ENCODE measurements at regions not wholly inside any gene's neighbourhood (a gene's known extent, or its start where the extent isn't known, plus 50 kb on each side); places are given as distances from the start of the nearest gene placed in this dataset.

- 64 to 85% (median 78%) methylated on average over 1 of the region's 1 CpG for WGBS, 4 donors
- Histone ChIP-seq H3K36me3 (no peaks in the 10 kb centered on the region), H3K27me3 (no peaks in the 10 kb centered on the region), H3K4me3 (no peak overlapping the region), H3K9me3 (no peaks in the 10 kb centered on the region), H3K4me1 (no peaks in the 10 kb centered on the region), H3K27ac (peak overlapping the region in 11 of 12 donors; percentile 19 to 67 (median 51))
- DNase-seq (no peak), ATAC-seq (peak; percentile 61 to 89 (median 76))
- TF ChIP-seq CTCF (IDR thresholded peaks at IDR 0.05): no peak
- TF ChIP-seq POLR2A (IDR thresholded peaks at IDR 0.05): no peak
- intact Hi-C loops (cut with DNase I): no loop called here
Observed at GRCh38 chr10:84076047-84076388, 63.3 kb upstream of the GHITM start.

- H3K4me3 ChIP-seq: no peak overlapping the region
- H3K36me3 ChIP-seq: no peaks in the 10 kb centered on the region
- WGBS, 4 donors: 57 to 58% (median 57%) methylated on average over 4 of the region's 4 CpGs
- intact Hi-C loops (cut with DNase I): no loop called here
- TF ChIP-seq POLR2A (IDR thresholded peaks at IDR 0.05) (no peak), CTCF (IDR thresholded peaks at IDR 0.05) (peak in 3 of 12 donors; percentile 11 to 25 (median 18))
- DNase-seq (no peak), ATAC-seq (peak in 1 of 4 donors; percentile 71)
- H3K4me1 ChIP-seq: no peaks in the 10 kb centered on the region
- no peaks in the 10 kb centered on the region for H3K27me3 ChIP-seq
- H3K27ac ChIP-seq: peak overlapping the region in 11 of 12 donors; percentile 13 to 65 (median 47)
- no peaks in the 10 kb centered on the region for H3K9me3 ChIP-seq
Observed at GRCh38 chr10:84076540-84077195, 62.6 kb upstream of the GHITM start.

- no peak overlapping the region for H3K4me3 ChIP-seq
- no peaks in the 10 kb centered on the region for H3K27me3 ChIP-seq
- H3K9me3 ChIP-seq: no peaks in the 10 kb centered on the region
- peak in 1 of 4 donors; percentile 52 for ATAC-seq
- no peaks in the 10 kb centered on the region for H3K36me3 ChIP-seq
- WGBS, 4 donors: 53 to 74% (median 70%) methylated on average over 2 of the region's 2 CpGs
- peak overlapping the region in 1 of 12 donors; percentile 6 for H3K27ac ChIP-seq
- no peak for TF ChIP-seq POLR2A (IDR thresholded peaks at IDR 0.05)
- no peak for TF ChIP-seq CTCF (IDR thresholded peaks at IDR 0.05)
- H3K4me1 ChIP-seq: no peaks in the 10 kb centered on the region
- no peak for DNase-seq
- intact Hi-C loops (cut with DNase I): no loop called here
Observed at GRCh38 chr10:84077768-84078167, 61.5 kb upstream of the GHITM start.

- ATAC-seq (no peak), DNase-seq (no peak)
- intact Hi-C loops (cut with DNase I): no loop called here
- TF ChIP-seq CTCF (IDR thresholded peaks at IDR 0.05): no peak
- no peak for TF ChIP-seq POLR2A (IDR thresholded peaks at IDR 0.05)
- Histone ChIP-seq H3K27me3 (peaks cover 0 to 2% (median 0%) of the 10 kb centered on the region in 9 donors), H3K4me1 (no peaks in the 10 kb centered on the region), H3K36me3 (no peaks in the 10 kb centered on the region), H3K4me3 (no peak overlapping the region), H3K9me3 (peaks cover 0 to 1% (median 0%) of the 10 kb centered on the region in 12 donors), H3K27ac (no peak overlapping the region)
Observed at GRCh38 chr10:84078771-84079170, 60.5 kb upstream of the GHITM start.

Data from heart left ventricle (tissue), 16 donors.